ENCODE measurements at regions not wholly inside any gene's neighbourhood (a gene's known extent, or its start where the extent isn't known, plus 50 kb on each side); places are given as distances from the start of the nearest gene placed in this dataset.
"Not testable (repeated sequence)": the region's sequence is repeated elsewhere in the genome, so short reads cannot be mapped to it uniquely, and the experiment has no call there.

DNA sequence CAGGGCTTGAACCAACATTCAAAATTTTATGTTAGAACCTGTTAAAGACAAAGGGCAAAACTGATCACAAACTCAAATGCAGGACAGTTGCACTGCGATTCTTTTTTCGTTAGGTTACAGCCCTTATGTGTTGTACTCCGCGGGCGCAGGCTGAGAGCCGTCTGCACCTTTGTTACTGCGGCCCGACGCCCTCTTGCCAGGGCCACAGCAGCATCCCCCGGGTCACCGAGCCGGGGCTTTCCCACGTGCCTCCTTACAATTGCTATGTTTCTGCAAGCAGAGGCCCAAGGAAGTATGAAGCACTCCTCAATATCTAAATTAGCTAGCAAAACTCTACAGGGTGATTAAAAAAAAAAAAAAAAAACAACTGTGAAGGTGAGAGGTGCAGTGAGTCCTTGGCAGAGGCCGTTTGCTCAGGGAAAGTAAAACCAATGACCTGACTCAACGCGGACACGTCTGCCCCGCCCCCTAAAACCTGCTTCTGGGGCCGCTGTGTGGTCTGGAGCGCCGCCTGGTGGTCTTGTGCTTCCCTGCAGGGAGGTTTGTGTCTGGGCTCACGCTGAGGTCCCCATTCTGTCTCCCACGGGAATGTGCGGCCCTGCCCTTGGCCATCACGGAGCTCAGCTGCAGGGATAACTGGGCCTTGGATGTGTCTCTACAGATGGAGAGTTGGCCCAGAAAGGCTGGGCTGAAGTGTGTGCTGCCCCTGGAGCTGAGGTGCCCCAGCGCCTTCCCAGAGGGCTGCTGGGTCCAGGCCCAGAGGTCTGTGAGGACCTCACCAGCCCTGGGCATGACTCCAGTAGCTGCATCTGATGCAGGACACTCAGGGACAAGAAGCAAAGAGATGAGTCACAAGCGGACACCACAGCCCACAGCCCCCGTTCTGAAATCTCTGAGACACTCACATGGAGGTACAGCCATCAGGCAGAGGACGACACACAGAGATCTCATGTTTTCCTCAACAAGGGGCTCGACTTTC, 418.5 kb downstream of the TMEM121 start:
- H3K27ac ChIP-seq (ENCODE audit: low read length) = no peak overlapping the region
- no peaks in the 10 kb centered on the region for H3K4me1 ChIP-seq (ENCODE audit: control insufficient read depth in 1 of 2, insufficient read depth in 2 of 2, low read length in 2 of 2)
- H3K36me3 ChIP-seq (ENCODE audit: control insufficient read depth in 1 of 2, insufficient read depth in 2 of 2, low read length in 2 of 2) = no peaks in the 10 kb centered on the region
- no peak overlapping the region for H3K4me3 ChIP-seq (ENCODE audit: low read depth in 1 of 2, low read length in 2 of 2)
- no peaks in the 10 kb centered on the region for H3K27me3 ChIP-seq (ENCODE audit: low read depth, low read length)
- peaks cover 0 to under 1% of the 10 kb centered on the region in 2 donors for H3K9me3 ChIP-seq (ENCODE audit: control insufficient read depth in 1 of 2, low read length in 2 of 2)

DNA sequence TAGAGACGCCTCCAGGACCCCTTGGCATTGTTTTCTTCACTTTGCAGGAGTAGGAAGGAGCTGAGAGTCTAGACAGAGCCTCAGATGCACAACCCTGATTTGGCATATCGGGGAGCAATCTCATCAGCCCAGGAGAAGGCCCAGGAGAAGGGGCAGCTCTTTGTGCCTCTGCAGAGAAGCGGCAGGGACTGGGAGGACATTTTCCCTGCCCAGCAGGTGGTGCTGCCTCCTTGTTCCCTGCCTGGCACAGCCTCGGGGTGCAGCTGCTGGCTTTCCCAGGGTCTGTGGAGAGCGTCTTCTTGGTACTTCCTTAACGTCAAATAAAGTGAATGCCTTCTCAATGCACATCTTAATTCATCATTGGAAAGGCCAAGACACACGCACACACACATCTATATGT, 419.5 kb downstream of the TMEM121 start:
- Histone ChIP-seq H3K27me3 (ENCODE audit: low read depth, low read length) (no peaks in the 10 kb centered on the region), H3K4me3 (ENCODE audit: low read depth in 1 of 2, low read length in 2 of 2) (no peak overlapping the region), H3K9me3 (ENCODE audit: control insufficient read depth in 1 of 2, low read length in 2 of 2) (no peaks in the 10 kb centered on the region), H3K27ac (ENCODE audit: low read length) (no peak overlapping the region), H3K4me1 (ENCODE audit: control insufficient read depth in 1 of 2, insufficient read depth in 2 of 2, low read length in 2 of 2) (no peaks in the 10 kb centered on the region), H3K36me3 (ENCODE audit: control insufficient read depth in 1 of 2, insufficient read depth in 2 of 2, low read length in 2 of 2) (no peaks in the 10 kb centered on the region)

GRCh38 chr14:105947599-105947998, 421.2 kb downstream of the TMEM121 start:
- Histone ChIP-seq H3K9me3 (ENCODE audit: control insufficient read depth in 1 of 2, low read length in 2 of 2) (no peaks in the 10 kb centered on the region), H3K4me1 (ENCODE audit: control insufficient read depth in 1 of 2, insufficient read depth in 2 of 2, low read length in 2 of 2) (no peaks in the 10 kb centered on the region), H3K27me3 (ENCODE audit: low read depth, low read length) (no peaks in the 10 kb centered on the region), H3K4me3 (ENCODE audit: low read depth in 1 of 2, low read length in 2 of 2) (no peak overlapping the region), H3K36me3 (ENCODE audit: control insufficient read depth in 1 of 2, insufficient read depth in 2 of 2, low read length in 2 of 2) (no peaks in the 10 kb centered on the region), H3K27ac (ENCODE audit: low read length) (no peak overlapping the region)

DNA sequence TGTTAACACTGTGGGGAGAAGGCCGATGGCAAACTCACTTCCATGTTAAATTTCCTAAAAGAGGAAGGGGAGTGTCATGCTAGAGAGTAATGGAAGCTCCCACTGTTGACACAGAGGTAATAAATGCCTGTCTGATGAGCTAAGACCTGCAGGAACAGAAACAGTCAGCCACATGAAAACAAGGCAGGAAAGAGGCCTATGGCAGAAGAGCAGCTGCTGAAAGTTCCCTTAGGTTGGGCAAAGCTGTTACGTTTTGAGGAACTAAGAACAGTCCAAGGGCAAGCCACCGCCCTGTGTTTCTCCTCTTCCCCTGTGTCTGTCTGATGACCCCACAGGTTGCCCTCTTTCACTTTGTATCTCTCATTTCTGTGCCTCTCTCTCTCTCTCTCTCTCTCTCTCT, 422.6 kb downstream of the TMEM121 start:
- not testable (repeated sequence) for H3K4me3 ChIP-seq (ENCODE audit: low read depth in 1 of 2, low read length in 2 of 2); H3K9me3 ChIP-seq (ENCODE audit: control insufficient read depth in 1 of 2, low read length in 2 of 2); H3K4me1 ChIP-seq (ENCODE audit: control insufficient read depth in 1 of 2, insufficient read depth in 2 of 2, low read length in 2 of 2); H3K27me3 ChIP-seq (ENCODE audit: low read depth, low read length); H3K27ac ChIP-seq (ENCODE audit: low read length); H3K36me3 ChIP-seq (ENCODE audit: control insufficient read depth in 1 of 2, insufficient read depth in 2 of 2, low read length in 2 of 2)

DNA sequence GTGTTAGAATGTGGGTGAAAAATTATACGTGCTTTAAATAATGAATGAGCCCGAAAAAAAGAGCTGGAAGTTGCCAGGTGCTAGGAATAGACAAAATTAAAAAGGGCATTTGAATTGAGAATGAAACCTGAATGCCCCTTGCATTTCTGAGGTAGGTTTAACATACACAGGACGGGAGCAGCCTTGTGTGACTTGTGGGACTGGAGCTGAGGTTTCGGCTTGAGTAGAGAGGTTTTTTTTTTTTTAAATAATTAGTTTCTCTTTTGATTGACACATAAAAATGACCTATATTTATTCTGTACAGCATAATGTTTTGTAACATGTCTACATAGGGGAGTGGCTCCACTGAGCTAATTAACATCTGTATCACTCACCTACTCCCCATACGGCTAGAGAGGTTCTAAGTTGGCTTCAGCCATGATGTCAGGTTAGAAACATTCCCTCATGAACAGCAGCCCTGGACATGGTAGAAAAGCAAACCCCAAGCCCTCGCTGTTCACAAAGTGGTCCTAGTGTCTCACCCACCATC, 424.0 kb downstream of the TMEM121 start:
- H3K36me3 ChIP-seq (ENCODE audit: control insufficient read depth in 1 of 2, insufficient read depth in 2 of 2, low read length in 2 of 2); H3K4me3 ChIP-seq (ENCODE audit: low read depth in 1 of 2, low read length in 2 of 2); H3K27me3 ChIP-seq (ENCODE audit: low read depth, low read length): not testable (repeated sequence)

GRCh38 chr14:105951399-105951798, 425.0 kb downstream of the TMEM121 start:
- no peaks in the 10 kb centered on the region for H3K36me3 ChIP-seq (ENCODE audit: control insufficient read depth in 1 of 2, insufficient read depth in 2 of 2, low read length in 2 of 2)
- no peaks in the 10 kb centered on the region for H3K27me3 ChIP-seq (ENCODE audit: low read depth, low read length)

More for the DNA sequence above, 424.0 kb downstream of the TMEM121 start:
- not testable (repeated sequence) for H3K4me1 ChIP-seq (ENCODE audit: control insufficient read depth in 1 of 2, insufficient read depth in 2 of 2, low read length in 2 of 2); H3K27ac ChIP-seq (ENCODE audit: low read length); H3K9me3 ChIP-seq (ENCODE audit: control insufficient read depth in 1 of 2, low read length in 2 of 2)

DNA sequence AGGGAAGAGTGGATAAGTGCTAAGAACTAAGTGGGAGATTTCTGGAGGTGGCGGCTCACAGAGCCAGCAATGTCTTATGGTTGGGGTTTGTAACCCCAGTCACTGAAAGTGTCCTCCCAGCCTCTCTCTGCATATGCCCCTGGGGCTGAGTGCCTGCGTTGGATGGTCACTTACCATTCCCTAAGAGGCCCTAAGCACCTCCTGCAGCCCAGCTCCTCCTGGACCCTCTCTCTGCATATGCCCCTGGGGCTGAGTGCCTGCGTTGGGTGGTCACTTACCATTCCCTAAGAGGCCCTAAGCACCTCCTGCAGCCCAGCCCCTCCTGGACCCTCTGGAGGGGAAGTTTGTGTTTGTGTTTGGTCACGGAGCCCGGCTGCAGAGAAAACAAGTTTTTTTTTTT, 425.8 kb downstream of the TMEM121 start:
- no peaks in the 10 kb centered on the region for H3K4me1 ChIP-seq (ENCODE audit: control insufficient read depth in 1 of 2, insufficient read depth in 2 of 2, low read length in 2 of 2)
- H3K9me3 ChIP-seq (ENCODE audit: control insufficient read depth in 1 of 2, low read length in 2 of 2) = peaks cover 0 to 4% of the 10 kb centered on the region in 2 donors
- no peak overlapping the region for H3K4me3 ChIP-seq (ENCODE audit: low read depth in 1 of 2, low read length in 2 of 2)
- no peak overlapping the region for H3K27ac ChIP-seq (ENCODE audit: low read length)
- H3K27me3 ChIP-seq (ENCODE audit: low read depth, low read length) = no peaks in the 10 kb centered on the region
- H3K36me3 ChIP-seq (ENCODE audit: control insufficient read depth in 1 of 2, insufficient read depth in 2 of 2, low read length in 2 of 2) = no peaks in the 10 kb centered on the region

More at GRCh38 chr14:105951399-105951798, 425.0 kb downstream of the TMEM121 start:
- Histone ChIP-seq H3K27ac (ENCODE audit: low read length) (no peak overlapping the region), H3K9me3 (ENCODE audit: control insufficient read depth in 1 of 2, low read length in 2 of 2) (peaks cover 0 to 4% of the 10 kb centered on the region in 2 donors), H3K4me1 (ENCODE audit: control insufficient read depth in 1 of 2, insufficient read depth in 2 of 2, low read length in 2 of 2) (no peaks in the 10 kb centered on the region), H3K4me3 (ENCODE audit: low read depth in 1 of 2, low read length in 2 of 2) (no peak overlapping the region)

GRCh38 chr14:105952826-105953225, 426.4 kb downstream of the TMEM121 start:
- Histone ChIP-seq H3K27me3 (ENCODE audit: low read depth, low read length) (no peaks in the 10 kb centered on the region), H3K4me1 (ENCODE audit: control insufficient read depth in 1 of 2, insufficient read depth in 2 of 2, low read length in 2 of 2) (no peaks in the 10 kb centered on the region), H3K9me3 (ENCODE audit: control insufficient read depth in 1 of 2, low read length in 2 of 2) (peaks cover 0 to 4% of the 10 kb centered on the region in 2 donors), H3K36me3 (ENCODE audit: control insufficient read depth in 1 of 2, insufficient read depth in 2 of 2, low read length in 2 of 2) (no peaks in the 10 kb centered on the region), H3K27ac (ENCODE audit: low read length) (no peak overlapping the region), H3K4me3 (ENCODE audit: low read depth in 1 of 2, low read length in 2 of 2) (no peak overlapping the region)

DNA sequence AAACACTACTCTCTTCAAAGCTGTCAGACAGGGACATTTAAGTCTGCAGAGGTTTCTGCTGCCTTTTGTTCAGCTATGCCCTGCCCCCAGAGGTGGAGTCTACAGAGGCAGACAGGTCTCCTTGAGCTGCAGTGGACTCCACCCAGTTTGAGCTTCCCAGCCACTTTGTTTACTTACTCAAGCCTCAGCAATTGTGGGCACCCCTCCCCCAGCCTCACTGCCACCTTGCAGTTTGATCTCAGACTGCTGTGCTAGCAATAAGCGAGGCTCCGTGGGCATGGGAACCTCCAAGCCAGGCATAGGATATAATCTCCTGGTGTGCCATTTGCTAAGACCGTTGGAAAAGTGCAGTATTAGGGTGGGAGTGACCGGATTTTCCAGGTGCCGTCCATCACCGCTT, 435.2 kb downstream of the TMEM121 start:
- not testable (repeated sequence) for H3K4me1 ChIP-seq (ENCODE audit: control insufficient read depth in 1 of 2, insufficient read depth in 2 of 2, low read length in 2 of 2); H3K4me3 ChIP-seq (ENCODE audit: low read depth in 1 of 2, low read length in 2 of 2); H3K9me3 ChIP-seq (ENCODE audit: control insufficient read depth in 1 of 2, low read length in 2 of 2); H3K27me3 ChIP-seq (ENCODE audit: low read depth, low read length); H3K36me3 ChIP-seq (ENCODE audit: control insufficient read depth in 1 of 2, insufficient read depth in 2 of 2, low read length in 2 of 2); H3K27ac ChIP-seq (ENCODE audit: low read length)

GRCh38 chr14:105962532-105962931, 436.1 kb downstream of the TMEM121 start:
- H3K4me1 ChIP-seq (ENCODE audit: control insufficient read depth in 1 of 2, insufficient read depth in 2 of 2, low read length in 2 of 2) = no peaks in the 10 kb centered on the region
- H3K27me3 ChIP-seq (ENCODE audit: low read depth, low read length) = no peaks in the 10 kb centered on the region
- H3K4me3 ChIP-seq (ENCODE audit: low read depth in 1 of 2, low read length in 2 of 2) = no peak overlapping the region
- peaks cover 0 to 6% of the 10 kb centered on the region in 2 donors for H3K9me3 ChIP-seq (ENCODE audit: control insufficient read depth in 1 of 2, low read length in 2 of 2)
- no peak overlapping the region for H3K27ac ChIP-seq (ENCODE audit: low read length)
- H3K36me3 ChIP-seq (ENCODE audit: control insufficient read depth in 1 of 2, insufficient read depth in 2 of 2, low read length in 2 of 2) = no peaks in the 10 kb centered on the region

DNA sequence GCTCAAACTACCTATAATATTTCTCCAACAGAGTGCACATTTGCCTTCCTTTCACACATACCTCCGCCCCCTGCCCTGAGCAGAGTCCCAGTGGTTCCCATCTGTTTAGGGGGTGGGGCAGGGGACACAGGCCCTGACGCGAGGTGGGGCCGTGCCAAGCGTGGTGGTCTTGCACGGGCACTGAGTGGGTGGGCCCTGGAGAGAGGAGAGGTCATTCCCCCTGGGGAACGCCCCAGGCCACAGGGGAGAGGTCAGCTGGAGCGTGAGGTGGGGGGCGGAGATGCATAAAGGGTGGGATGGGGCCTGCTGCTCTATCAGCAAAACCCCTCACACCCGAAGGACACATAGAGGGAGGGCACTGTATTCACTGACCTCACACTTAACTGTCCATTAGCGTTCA, 441.9 kb downstream of the TMEM121 start:
- H3K4me1 ChIP-seq (ENCODE audit: control insufficient read depth in 1 of 2, insufficient read depth in 2 of 2, low read length in 2 of 2) = no peaks in the 10 kb centered on the region

More for the DNA sequence above, 441.9 kb downstream of the TMEM121 start:
- Histone ChIP-seq H3K27ac (ENCODE audit: low read length) (no peak overlapping the region), H3K4me3 (ENCODE audit: low read depth in 1 of 2, low read length in 2 of 2) (no peak overlapping the region), H3K9me3 (ENCODE audit: control insufficient read depth in 1 of 2, low read length in 2 of 2) (no peaks in the 10 kb centered on the region), H3K27me3 (ENCODE audit: low read depth, low read length) (no peaks in the 10 kb centered on the region), H3K36me3 (ENCODE audit: control insufficient read depth in 1 of 2, insufficient read depth in 2 of 2, low read length in 2 of 2) (no peaks in the 10 kb centered on the region)

All from muscle layer of duodenum (tissue), 2 donors.